ENCODE measurements at regions not wholly inside any gene's neighbourhood (a gene's known extent, or its start where the extent isn't known, plus 50 kb on each side); places are given as distances from the start of the nearest gene placed in this dataset.
A peak's percentile ranks its signal among the peaks of the same experiment; 100 is the strongest.

GRCh38 chrX:7720519-7720918 is 122.5 kb upstream of the VCX start:
- Histone ChIP-seq H3K9me3 (no peaks in the 10 kb centered on the region), H3K36me3 (no peaks in the 10 kb centered on the region), H3K27ac (no peak overlapping the region), H3K4me3 (no peak overlapping the region), H3K4me1 (no peaks in the 10 kb centered on the region), H3K27me3 (no peaks in the 10 kb centered on the region)
- TF ChIP-seq EP300 (IDR thresholded peaks at IDR 0.05) (no peak), POLR2A (IDR thresholded peaks at IDR 0.05) (no peak), CTCF (IDR thresholded peaks at IDR 0.05) (no peak)
- DNase-seq (ENCODE audit: low spot score in 2 of 2) = no peak

GRCh38 chrX:7714351-7714750 is 128.6 kb upstream of the VCX start:
- 24 to 54% methylated on average over 2 of the region's 2 CpGs for WGBS, 2 donors
- no peaks in the 10 kb centered on the region for H3K36me3 ChIP-seq
- H3K9me3 ChIP-seq = no peaks in the 10 kb centered on the region
- H3K27ac ChIP-seq = no peak overlapping the region
- no peaks in the 10 kb centered on the region for H3K27me3 ChIP-seq
- no peak overlapping the region for H3K4me3 ChIP-seq
- H3K4me1 ChIP-seq = no peaks in the 10 kb centered on the region
- TF ChIP-seq POLR2A (IDR thresholded peaks at IDR 0.05) (no peak), CTCF (IDR thresholded peaks at IDR 0.05) (no peak), EP300 (IDR thresholded peaks at IDR 0.05) (no peak)
- DNase-seq (ENCODE audit: low spot score in 2 of 2) = no peak

- no peak for TF ChIP-seq CTCF (IDR thresholded peaks at IDR 0.05)
- TF ChIP-seq EP300 (IDR thresholded peaks at IDR 0.05) = no peak
- TF ChIP-seq POLR2A (IDR thresholded peaks at IDR 0.05) = no peak
- H3K27ac ChIP-seq = no peak overlapping the region
Observed at GRCh38 chrX:7711167-7711566, 131.8 kb upstream of the VCX start.

GRCh38 chrX:7709845-7710244 is 133.1 kb upstream of the VCX start:
- Histone ChIP-seq H3K27me3 (no peaks in the 10 kb centered on the region), H3K4me1 (no peaks in the 10 kb centered on the region), H3K9me3 (no peaks in the 10 kb centered on the region), H3K27ac (no peak overlapping the region), H3K36me3 (no peaks in the 10 kb centered on the region), H3K4me3 (no peak overlapping the region)
- TF ChIP-seq POLR2A (IDR thresholded peaks at IDR 0.05) = no peak
- no peak for DNase-seq (ENCODE audit: low spot score in 2 of 2)
- 53 to 58% methylated on average over 4 of the region's 4 CpGs for WGBS, 2 donors

More at GRCh38 chrX:7711167-7711566, 131.8 kb upstream of the VCX start:
- no peaks in the 10 kb centered on the region for H3K27me3 ChIP-seq
- H3K4me1 ChIP-seq = no peaks in the 10 kb centered on the region
- no peak overlapping the region for H3K4me3 ChIP-seq
- H3K36me3 ChIP-seq = no peaks in the 10 kb centered on the region
- H3K9me3 ChIP-seq = no peaks in the 10 kb centered on the region
- no peak for DNase-seq (ENCODE audit: low spot score in 2 of 2)

- H3K4me1 ChIP-seq = no peaks in the 10 kb centered on the region
- no peaks in the 10 kb centered on the region for H3K36me3 ChIP-seq
- DNase-seq (ENCODE audit: low spot score in 2 of 2) = no peak
- no peaks in the 10 kb centered on the region for H3K27me3 ChIP-seq
- H3K4me3 ChIP-seq = no peak overlapping the region
- no peak overlapping the region for H3K27ac ChIP-seq
- no peaks in the 10 kb centered on the region for H3K9me3 ChIP-seq
- TF ChIP-seq CTCF (IDR thresholded peaks at IDR 0.05) (peak in 3 of 5 experiments; percentile 19 to 31 (median 29)), POLR2A (IDR thresholded peaks at IDR 0.05) (no peak), EP300 (IDR thresholded peaks at IDR 0.05) (no peak)
Observed at GRCh38 chrX:7706032-7706431, 136.9 kb upstream of the VCX start.

GRCh38 chrX:7704205-7704604 is 138.8 kb upstream of the VCX start:
- Histone ChIP-seq H3K36me3 (no peaks in the 10 kb centered on the region), H3K4me1 (no peaks in the 10 kb centered on the region), H3K27ac (no peak overlapping the region), H3K9me3 (no peaks in the 10 kb centered on the region), H3K4me3 (no peak overlapping the region), H3K27me3 (no peaks in the 10 kb centered on the region)
- no peak for DNase-seq (ENCODE audit: low spot score in 2 of 2)
- TF ChIP-seq CTCF (IDR thresholded peaks at IDR 0.05) (no peak), EP300 (IDR thresholded peaks at IDR 0.05) (no peak), POLR2A (IDR thresholded peaks at IDR 0.05) (no peak)
- 74 to 81% methylated on average over 4 of the region's 4 CpGs for WGBS, 2 donors
